ENCODE measurements at regions not wholly inside any gene's neighbourhood (a gene's known extent, or its start where the extent isn't known, plus 50 kb on each side); places are given as distances from the start of the nearest gene placed in this dataset.

DNA sequence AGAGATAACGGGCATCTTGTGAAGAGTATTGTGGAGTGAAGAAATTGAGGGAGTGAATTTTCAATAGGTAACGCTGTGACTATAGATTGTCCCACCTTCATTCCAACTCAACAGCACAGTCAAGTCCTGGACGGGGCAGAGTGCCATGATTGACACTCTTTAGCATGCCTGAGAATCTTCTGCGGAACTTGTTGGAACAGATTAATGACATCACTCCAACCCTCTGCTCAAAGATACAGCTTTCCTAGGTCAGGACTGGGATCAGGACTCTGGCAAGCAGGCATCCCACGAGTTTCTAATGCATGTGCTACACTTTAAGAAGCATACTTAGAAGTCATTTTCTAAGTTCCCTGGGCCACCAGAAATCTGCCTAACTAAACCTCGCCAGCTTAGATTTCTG lies 267.6 kb upstream of the CFAP20DC start:
- peaks cover 6 to 31% of the 10 kb centered on the region in 2 donors for H3K4me1 ChIP-seq (ENCODE audit: control insufficient read depth in 2 of 2, insufficient read depth in 1 of 2, low read depth in 1 of 2, low read length in 2 of 2)
- H3K14ac ChIP-seq (ENCODE audit: low read length): no peak overlapping the region
- H3K18ac ChIP-seq (ENCODE audit: low read length): peak overlapping the region; percentile 21
- no peaks in the 10 kb centered on the region for H3K27me3 ChIP-seq (ENCODE audit: control insufficient read depth in 3 of 3, insufficient read depth in 3 of 3, low read depth in 1 of 3, low read length in 3 of 3)
- no peaks in the 10 kb centered on the region for H3K36me3 ChIP-seq (replicated peaks in 1 of 2; ENCODE audit: control insufficient read depth in 2 of 2, insufficient read depth in 2 of 2, low read length in 2 of 2)
- peaks cover 0 to 5% of the 10 kb centered on the region in 2 donors for H3K9me3 ChIP-seq (replicated peaks in 1 of 2; ENCODE audit: control insufficient read depth in 2 of 2, insufficient read depth in 1 of 2, low read depth in 1 of 2, low read length in 2 of 2)
- H2BK15ac ChIP-seq (ENCODE audit: low read length): no peak overlapping the region
- H4K8ac ChIP-seq (ENCODE audit: low read depth, low read length): no peak overlapping the region
- no peaks in the 10 kb centered on the region for H3K79me1 ChIP-seq (ENCODE audit: low read depth, low read length)
- DNase-seq (ENCODE audit: low spot score): no peak
- no peak overlapping the region for H2BK5ac ChIP-seq (ENCODE audit: low read length)
- no peak overlapping the region for H3K27ac ChIP-seq (replicated peaks; ENCODE audit: low read length)
- H3K4ac ChIP-seq (ENCODE audit: low read length): no peak overlapping the region
- H2AK5ac ChIP-seq (ENCODE audit: low read depth, low read length): no peak overlapping the region
- no peak overlapping the region for H3K4me3 ChIP-seq (ENCODE audit: low read length in 2 of 2)
- H3K23ac ChIP-seq (ENCODE audit: low read depth, low read length, poor library complexity): no peak overlapping the region
- H4K91ac ChIP-seq (ENCODE audit: low read depth, low read length, poor library complexity): no peak overlapping the region
- H2BK120ac ChIP-seq (ENCODE audit: low read depth, low read length): no peak overlapping the region
- H3K4me2 ChIP-seq (ENCODE audit: insufficient read depth, low read length, poor library complexity, severe bottlenecking): no peak overlapping the region
- H2BK12ac ChIP-seq (ENCODE audit: low read length): no peak overlapping the region
- no peak overlapping the region for H3K9ac ChIP-seq (ENCODE audit: low read depth, low read length, poor library complexity)
- no CpG with 5 or more reads among the region's 6 CpGs for WGBS, 2 donors (ENCODE audit: extremely low coverage in 2 of 2, insufficient read length in 2 of 2, insufficient replicate concordance in 1 of 2)
- H2AFZ ChIP-seq (ENCODE audit: low read length): no peak overlapping the region

DNA sequence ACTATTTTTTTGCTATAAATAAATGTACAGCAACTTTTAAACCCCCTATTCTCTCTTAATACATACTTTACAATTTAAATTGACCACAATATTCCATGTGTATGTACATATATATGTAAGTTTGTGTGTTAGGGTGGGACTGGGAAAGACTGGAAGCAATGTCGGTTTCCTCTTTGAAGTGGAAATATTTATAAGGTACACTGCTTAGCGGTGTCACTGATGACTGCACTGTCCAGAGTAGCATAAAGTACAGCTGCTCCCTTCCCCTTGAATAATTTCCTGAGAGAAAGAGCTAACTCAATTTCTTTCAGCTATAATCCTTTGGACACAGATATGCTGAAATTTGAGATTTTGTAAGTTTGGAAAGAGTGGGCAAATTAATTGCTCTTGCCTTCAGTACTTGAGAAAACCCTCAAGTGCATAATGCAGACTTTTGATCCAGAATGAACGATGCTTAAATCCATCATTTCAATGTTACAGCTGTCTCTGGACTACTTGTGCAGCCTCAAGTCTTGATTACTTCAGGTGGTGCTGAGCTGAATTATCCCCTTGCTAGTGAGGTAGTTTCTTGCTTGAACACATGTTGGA lies 267.0 kb upstream of the CFAP20DC start:
- no peak overlapping the region for H3K9ac ChIP-seq (ENCODE audit: low read depth, low read length, poor library complexity)
- H4K8ac ChIP-seq (ENCODE audit: low read depth, low read length): no peak overlapping the region
- no peaks in the 10 kb centered on the region for H3K36me3 ChIP-seq (replicated peaks in 1 of 2; ENCODE audit: control insufficient read depth in 2 of 2, insufficient read depth in 2 of 2, low read length in 2 of 2)
- no peaks in the 10 kb centered on the region for H3K79me1 ChIP-seq (ENCODE audit: low read depth, low read length)
- peaks cover 0 to 3% of the 10 kb centered on the region in 2 donors for H3K9me3 ChIP-seq (replicated peaks in 1 of 2; ENCODE audit: control insufficient read depth in 2 of 2, insufficient read depth in 1 of 2, low read depth in 1 of 2, low read length in 2 of 2)
- H3K4me1 ChIP-seq (ENCODE audit: control insufficient read depth in 2 of 2, insufficient read depth in 1 of 2, low read depth in 1 of 2, low read length in 2 of 2): peaks cover 6 to 31% of the 10 kb centered on the region in 2 donors
- H3K14ac ChIP-seq (ENCODE audit: low read length): no peak overlapping the region
- H3K4me3 ChIP-seq (ENCODE audit: low read length in 2 of 2): no peak overlapping the region
- H3K27ac ChIP-seq (replicated peaks; ENCODE audit: low read length): no peak overlapping the region
- H2BK120ac ChIP-seq (ENCODE audit: low read depth, low read length): no peak overlapping the region
- no peak overlapping the region for H2AFZ ChIP-seq (ENCODE audit: low read length)
- H2BK5ac ChIP-seq (ENCODE audit: low read length): no peak overlapping the region
- H2BK12ac ChIP-seq (ENCODE audit: low read length): no peak overlapping the region
- no peak overlapping the region for H3K4ac ChIP-seq (ENCODE audit: low read length)
- WGBS, 2 donors (ENCODE audit: extremely low coverage in 2 of 2, insufficient read length in 2 of 2, insufficient replicate concordance in 1 of 2): no CpG with 5 or more reads among the region's 3 CpGs
- H4K91ac ChIP-seq (ENCODE audit: low read depth, low read length, poor library complexity): no peak overlapping the region
- no peak overlapping the region for H2AK5ac ChIP-seq (ENCODE audit: low read depth, low read length)
- H3K4me2 ChIP-seq (ENCODE audit: insufficient read depth, low read length, poor library complexity, severe bottlenecking): no peak overlapping the region
- H3K23ac ChIP-seq (ENCODE audit: low read depth, low read length, poor library complexity): no peak overlapping the region
- no peak overlapping the region for H3K18ac ChIP-seq (ENCODE audit: low read length)
- DNase-seq (ENCODE audit: low spot score): no peak
- no peaks in the 10 kb centered on the region for H3K27me3 ChIP-seq (ENCODE audit: control insufficient read depth in 3 of 3, insufficient read depth in 3 of 3, low read depth in 1 of 3, low read length in 3 of 3)
- no peak overlapping the region for H2BK15ac ChIP-seq (ENCODE audit: low read length)

DNA sequence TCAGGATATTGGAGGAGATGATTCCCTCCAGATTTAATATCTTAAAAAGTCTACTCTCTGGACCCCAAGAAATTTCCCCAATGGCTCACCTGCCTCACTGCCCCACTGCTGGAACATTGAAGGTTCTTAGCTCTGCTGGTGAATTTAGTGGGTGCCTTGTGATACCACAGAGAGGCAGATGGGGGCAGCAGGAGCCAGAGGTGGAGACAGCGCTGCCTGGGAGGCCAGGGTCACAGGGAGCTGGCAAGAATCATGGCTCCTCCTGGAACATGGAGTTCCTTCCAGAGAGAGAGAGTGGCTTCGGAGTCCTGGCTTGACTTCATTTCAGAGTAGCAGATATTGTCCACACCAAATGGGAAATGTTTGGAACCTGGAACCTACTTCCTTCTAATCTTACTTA lies 263.5 kb upstream of the CFAP20DC start:
- Histone ChIP-seq H2BK5ac (ENCODE audit: low read length) (no peak overlapping the region), H3K9ac (ENCODE audit: low read depth, low read length, poor library complexity) (no peak overlapping the region), H3K4me1 (ENCODE audit: control insufficient read depth in 2 of 2, insufficient read depth in 1 of 2, low read depth in 1 of 2, low read length in 2 of 2) (peaks cover 4 to 16% of the 10 kb centered on the region in 2 donors), H2AFZ (ENCODE audit: low read length) (peak overlapping the region; percentile 72), H2BK12ac (ENCODE audit: low read length) (no peak overlapping the region), H3K23ac (ENCODE audit: low read depth, low read length, poor library complexity) (no peak overlapping the region), H4K8ac (ENCODE audit: low read depth, low read length) (no peak overlapping the region), H3K4ac (ENCODE audit: low read length) (no peak overlapping the region), H3K9me3 (replicated peaks in 1 of 2; ENCODE audit: control insufficient read depth in 2 of 2, insufficient read depth in 1 of 2, low read depth in 1 of 2, low read length in 2 of 2) (peaks cover 0 to under 1% of the 10 kb centered on the region in 2 donors), H2BK120ac (ENCODE audit: low read depth, low read length) (no peak overlapping the region), H3K27me3 (ENCODE audit: control insufficient read depth in 3 of 3, insufficient read depth in 3 of 3, low read depth in 1 of 3, low read length in 3 of 3) (no peaks in the 10 kb centered on the region), H3K27ac (replicated peaks; ENCODE audit: low read length) (no peak overlapping the region), H3K79me1 (ENCODE audit: low read depth, low read length) (no peaks in the 10 kb centered on the region), H3K4me2 (ENCODE audit: insufficient read depth, low read length, poor library complexity, severe bottlenecking) (no peak overlapping the region), H2BK15ac (ENCODE audit: low read length) (no peak overlapping the region), H2AK5ac (ENCODE audit: low read depth, low read length) (no peak overlapping the region), H4K91ac (ENCODE audit: low read depth, low read length, poor library complexity) (no peak overlapping the region), H3K4me3 (ENCODE audit: low read length in 2 of 2) (no peak overlapping the region), H3K18ac (ENCODE audit: low read length) (no peak overlapping the region), H3K14ac (ENCODE audit: low read length) (no peak overlapping the region), H3K36me3 (replicated peaks in 1 of 2; ENCODE audit: control insufficient read depth in 2 of 2, insufficient read depth in 2 of 2, low read length in 2 of 2) (no peaks in the 10 kb centered on the region)
- no peak for DNase-seq (ENCODE audit: low spot score)
- no CpG with 5 or more reads among the region's 2 CpGs for WGBS, 2 donors (ENCODE audit: extremely low coverage in 2 of 2, insufficient read length in 2 of 2, insufficient replicate concordance in 1 of 2)

DNA sequence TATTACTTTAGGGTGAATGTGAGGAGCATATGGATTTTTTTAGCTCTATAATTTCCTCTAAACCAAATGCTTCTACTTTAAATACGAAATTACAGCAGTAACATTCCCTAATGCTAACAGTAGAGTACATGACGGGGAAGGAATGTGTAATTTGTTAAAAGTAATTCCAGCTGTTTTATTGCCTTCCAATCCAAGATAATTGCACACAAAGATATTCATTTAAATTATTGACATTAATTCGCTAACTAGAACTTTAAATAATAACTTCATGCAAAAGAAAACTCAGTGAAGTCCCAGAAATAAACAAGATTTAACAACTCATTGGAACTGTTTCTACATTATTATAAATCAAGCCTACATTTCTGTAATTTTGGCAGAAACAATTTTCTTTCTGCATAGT lies 261.4 kb upstream of the CFAP20DC start:
- WGBS, 2 donors (ENCODE audit: extremely low coverage in 2 of 2, insufficient read length in 2 of 2, insufficient replicate concordance in 1 of 2): no CpG with 5 or more reads among the region's 3 CpGs
- H3K36me3 ChIP-seq (replicated peaks in 1 of 2; ENCODE audit: control insufficient read depth in 2 of 2, insufficient read depth in 2 of 2, low read length in 2 of 2): no peaks in the 10 kb centered on the region
- H4K8ac ChIP-seq (ENCODE audit: low read depth, low read length): no peak overlapping the region
- H2BK12ac ChIP-seq (ENCODE audit: low read length): no peak overlapping the region
- H3K4me1 ChIP-seq (ENCODE audit: control insufficient read depth in 2 of 2, insufficient read depth in 1 of 2, low read depth in 1 of 2, low read length in 2 of 2): peaks cover 4 to 16% of the 10 kb centered on the region in 2 donors
- no peak overlapping the region for H3K4me2 ChIP-seq (ENCODE audit: insufficient read depth, low read length, poor library complexity, severe bottlenecking)
- H3K4ac ChIP-seq (ENCODE audit: low read length): no peak overlapping the region
- H3K9me3 ChIP-seq (replicated peaks in 1 of 2; ENCODE audit: control insufficient read depth in 2 of 2, insufficient read depth in 1 of 2, low read depth in 1 of 2, low read length in 2 of 2): no peaks in the 10 kb centered on the region
- no peak for DNase-seq (ENCODE audit: low spot score)
- no peak overlapping the region for H2AFZ ChIP-seq (ENCODE audit: low read length)
- H3K23ac ChIP-seq (ENCODE audit: low read depth, low read length, poor library complexity): no peak overlapping the region
- no peak overlapping the region for H2BK15ac ChIP-seq (ENCODE audit: low read length)
- H2AK5ac ChIP-seq (ENCODE audit: low read depth, low read length): no peak overlapping the region
- H2BK5ac ChIP-seq (ENCODE audit: low read length): no peak overlapping the region
- no peak overlapping the region for H4K91ac ChIP-seq (ENCODE audit: low read depth, low read length, poor library complexity)
- no peak overlapping the region for H3K27ac ChIP-seq (replicated peaks; ENCODE audit: low read length)
- H3K27me3 ChIP-seq (ENCODE audit: control insufficient read depth in 3 of 3, insufficient read depth in 3 of 3, low read depth in 1 of 3, low read length in 3 of 3): no peaks in the 10 kb centered on the region
- no peaks in the 10 kb centered on the region for H3K79me1 ChIP-seq (ENCODE audit: low read depth, low read length)
- no peak overlapping the region for H3K14ac ChIP-seq (ENCODE audit: low read length)
- no peak overlapping the region for H3K4me3 ChIP-seq (ENCODE audit: low read length in 2 of 2)
- H2BK120ac ChIP-seq (ENCODE audit: low read depth, low read length): no peak overlapping the region
- no peak overlapping the region for H3K9ac ChIP-seq (ENCODE audit: low read depth, low read length, poor library complexity)
- no peak overlapping the region for H3K18ac ChIP-seq (ENCODE audit: low read length)

Data from neuronal stem cell (in vitro differentiated cells).